Psoas muscle (tissue), 7 donors: ENCODE measurements at regions not wholly inside any gene's neighbourhood (a gene's known extent, or its start where the extent isn't known, plus 50 kb on each side); places are given as distances from the start of the nearest gene placed in this dataset.
"Not testable (repeated sequence)": the region's sequence is repeated elsewhere in the genome, so short reads cannot be mapped to it uniquely, and the experiment has no call there.

Experiments used
- ATAC-seq, 4 donors: fragments of 200-7000 bp; cut with Tn5 transposase; one replicate each; pipeline ENCODE4 v1.9.1; 2020; ENCODE audit warnings: moderate library complexity in 3 of 4, mild to moderate bottlenecking in 2 of 4
- DNase-seq, 2 donors: peaks; one replicate each; pipeline ENCODE4 v3.0.0-alpha.2; 2020
- H3K27ac ChIP-seq: fragments of 200-600 bp; one replicate; pipeline ENCODE4 v1.8.0; 2022
- H3K27me3 ChIP-seq, 3 donors: fragments of 200-600 bp in 1 of 3; one replicate each; pipeline versions ENCODE4 v1.6.1 to v1.8.0; 2013 to 2022; ENCODE audit warnings: low read length in 2 of 3, mild to moderate bottlenecking in 2 of 3, moderate library complexity in 1 of 3; ENCODE audit not compliant: insufficient read depth in 3 of 3
- H3K36me3 ChIP-seq, 2 donors: fragments of 200-600 bp in 1 of 2; one replicate each; pipeline versions ENCODE4 v1.6.1 to v1.8.0; 2013 to 2022; ENCODE audit warnings: low read depth in 1 of 2, mild to moderate bottlenecking in 1 of 2, moderate library complexity in 1 of 2; ENCODE audit not compliant: insufficient read depth in 1 of 2
- H3K4me1 ChIP-seq: fragments of 200-600 bp; one replicate; pipeline ENCODE4 v1.8.0; 2022
- H3K4me3 ChIP-seq: fragments of 200-600 bp; one replicate; pipeline ENCODE4 v1.8.0; 2022; ENCODE audit warnings: mild to moderate bottlenecking
- H3K9me3 ChIP-seq: fragments of 200-600 bp; one replicate; pipeline ENCODE4 v1.8.0; 2022
- WGBS, 3 donors: extraction: QIAGEN DNeasy Blood & Tissue Kit; methylation state at CpG; one replicate each; pipeline versions ENCODE4 v1.1.6 to v1.1.7; 2013; 5-methylcytosine and 5-hydroxymethylcytosine counted together
- intact Hi-C, 2 donors: fragments of 100-400 bp; cut with DNase I; formaldehyde crosslinking; loops; one replicate each; pipeline versions ENCODE4 v1.11.0 to v1.14.2; 2022
- TF ChIP-seq, protein P1 (sequence below): fragments of 200-600 bp; IDR thresholded peaks from one replicate; pipeline ENCODE4 v1.8.0; 2022; ENCODE audit warnings: antibody characterized with exemption
- donor health status: healthy with polysubstance abuse.
- donor health status: DM: no; HTN: no; CAD: no; lungs with moderate emphysema.
- donor health status: Bipolar disorder and iron deficiency.
- donor health status: healthy.
- donor health status: DM: yes; HTN: yes; CAD: no.
- donor health status: DM: no; HTN: no; CAD: no.
- donor health status: DM: yes; HTN: yes; CAD: no.

DNA sequence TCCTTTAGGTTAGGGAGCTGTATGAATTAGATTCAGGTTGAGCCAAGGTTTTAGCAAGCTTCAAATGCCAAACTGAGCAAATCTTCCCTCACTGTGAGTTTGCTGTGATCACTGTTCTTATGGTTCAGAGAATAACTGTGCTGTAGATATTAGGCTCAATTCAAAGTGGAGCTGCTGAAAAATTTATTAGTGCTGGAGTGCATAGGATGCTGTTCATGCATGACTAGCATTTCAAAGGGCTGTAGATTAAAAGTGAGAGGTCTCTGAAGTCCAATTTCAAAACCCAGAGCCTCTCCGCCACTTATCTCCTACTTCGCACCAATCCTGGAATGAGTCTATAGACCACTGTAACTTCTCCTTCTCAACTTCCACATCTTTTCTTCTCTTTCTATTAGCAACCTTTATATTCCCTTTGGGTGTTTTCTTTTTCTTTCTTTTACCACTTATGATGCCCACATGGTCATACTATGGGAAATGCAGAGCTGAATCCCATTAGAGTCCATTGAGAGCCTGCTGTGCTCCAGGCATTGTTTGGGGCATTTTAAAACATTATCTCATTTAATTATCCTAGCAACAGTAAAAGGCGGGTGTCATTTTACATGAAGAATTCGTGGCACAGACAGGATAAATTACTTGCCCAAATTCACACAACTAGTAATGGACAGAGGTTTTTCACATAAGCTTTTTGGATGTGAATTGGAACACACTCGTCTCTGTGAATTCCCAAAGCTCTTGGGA, 77.5 kb upstream of the EEA1 start:
- Histone ChIP-seq H3K4me1 (peaks cover 12% of the 10 kb centered on the region), H3K27me3 (no peaks in the 10 kb centered on the region), H3K9me3 (no peaks in the 10 kb centered on the region), H3K4me3 (no peak overlapping the region), H3K27ac (no peak overlapping the region), H3K36me3 (no peaks in the 10 kb centered on the region)
- TF ChIP-seq, protein P1, sequence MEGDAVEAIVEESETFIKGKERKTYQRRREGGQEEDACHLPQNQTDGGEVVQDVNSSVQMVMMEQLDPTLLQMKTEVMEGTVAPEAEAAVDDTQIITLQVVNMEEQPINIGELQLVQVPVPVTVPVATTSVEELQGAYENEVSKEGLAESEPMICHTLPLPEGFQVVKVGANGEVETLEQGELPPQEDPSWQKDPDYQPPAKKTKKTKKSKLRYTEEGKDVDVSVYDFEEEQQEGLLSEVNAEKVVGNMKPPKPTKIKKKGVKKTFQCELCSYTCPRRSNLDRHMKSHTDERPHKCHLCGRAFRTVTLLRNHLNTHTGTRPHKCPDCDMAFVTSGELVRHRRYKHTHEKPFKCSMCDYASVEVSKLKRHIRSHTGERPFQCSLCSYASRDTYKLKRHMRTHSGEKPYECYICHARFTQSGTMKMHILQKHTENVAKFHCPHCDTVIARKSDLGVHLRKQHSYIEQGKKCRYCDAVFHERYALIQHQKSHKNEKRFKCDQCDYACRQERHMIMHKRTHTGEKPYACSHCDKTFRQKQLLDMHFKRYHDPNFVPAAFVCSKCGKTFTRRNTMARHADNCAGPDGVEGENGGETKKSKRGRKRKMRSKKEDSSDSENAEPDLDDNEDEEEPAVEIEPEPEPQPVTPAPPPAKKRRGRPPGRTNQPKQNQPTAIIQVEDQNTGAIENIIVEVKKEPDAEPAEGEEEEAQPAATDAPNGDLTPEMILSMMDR = no peak
- intact Hi-C loops = no loop called here
- DNase-seq (no peak), ATAC-seq (no peak)
- WGBS, 3 donors = 80 to 85% (median 81%) methylated on average over 5 of the region's 5 CpGs

DNA sequence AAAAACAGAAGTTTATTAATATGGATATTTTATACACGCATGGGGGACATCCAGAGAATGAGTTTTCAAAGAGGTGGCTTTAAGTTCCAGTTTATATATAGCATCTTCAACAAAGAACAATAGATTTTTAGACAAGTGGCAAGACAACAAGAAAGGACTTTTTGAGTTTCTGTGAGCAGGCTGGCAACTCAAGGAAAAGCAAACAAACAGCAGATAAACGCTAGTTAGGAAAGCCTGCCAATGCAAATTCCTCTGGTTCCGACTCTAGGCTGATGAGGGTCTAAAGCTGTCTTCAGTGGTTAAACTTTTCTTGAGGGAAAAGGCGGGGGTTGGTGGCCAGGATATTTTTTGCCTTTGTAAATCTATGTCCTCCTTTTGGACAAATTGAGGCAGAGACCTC, 78.4 kb upstream of the EEA1 start:
- no peaks in the 10 kb centered on the region for H3K9me3 ChIP-seq
- no peak for DNase-seq
- H3K27me3 ChIP-seq = no peaks in the 10 kb centered on the region
- TF ChIP-seq, protein P1 = no peak
- no peak overlapping the region for H3K27ac ChIP-seq
- intact Hi-C loops = no loop called here
- no peaks in the 10 kb centered on the region for H3K36me3 ChIP-seq
- ATAC-seq = no peak
- peaks cover 11% of the 10 kb centered on the region for H3K4me1 ChIP-seq
- 55 to 72% (median 70%) methylated on average over 4 of the region's 4 CpGs for WGBS, 3 donors
- H3K4me3 ChIP-seq = no peak overlapping the region

DNA sequence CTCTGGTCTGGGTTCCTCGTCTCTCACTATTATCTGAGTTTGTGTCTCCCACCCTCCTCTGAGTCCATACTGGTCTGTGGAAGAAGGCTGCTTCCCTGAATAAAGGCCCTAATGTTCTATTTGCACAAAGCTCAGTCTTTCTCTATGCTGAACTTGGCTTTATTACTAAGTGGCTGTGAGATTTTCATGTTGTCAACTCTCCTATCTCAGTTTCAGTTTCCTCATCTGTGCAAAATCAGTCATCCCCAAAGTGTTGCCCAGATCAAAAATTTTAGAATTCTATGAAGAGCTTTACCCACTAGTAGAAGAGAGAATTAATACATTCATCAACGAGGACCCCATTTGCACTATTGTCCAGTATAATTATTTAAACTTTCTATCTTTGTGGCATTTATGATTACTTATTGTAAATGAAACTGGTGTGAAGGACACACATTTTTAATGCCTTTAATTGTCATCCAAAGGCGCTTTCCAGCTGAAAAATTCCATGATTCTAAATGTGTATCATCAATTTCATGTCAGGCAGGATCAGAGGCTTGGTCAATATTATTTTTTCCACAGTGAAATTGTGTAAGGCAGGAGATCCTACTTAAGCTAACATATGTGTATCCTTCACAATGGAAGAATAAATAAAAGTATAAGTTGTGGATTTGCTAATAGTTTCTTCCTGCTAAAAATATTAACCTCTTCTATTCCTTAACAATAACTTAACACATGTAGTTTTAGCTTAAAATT, 79.1 kb upstream of the EEA1 start:
- Histone ChIP-seq H3K36me3 (no peaks in the 10 kb centered on the region), H3K4me1 (peaks cover 4% of the 10 kb centered on the region), H3K27me3 (no peaks in the 10 kb centered on the region), H3K27ac (no peak overlapping the region), H3K4me3 (no peak overlapping the region), H3K9me3 (no peaks in the 10 kb centered on the region)
- intact Hi-C loops = no loop called here
- DNase-seq = no peak
- 79 to 85% (median 84%) methylated on average over 3 of the region's 3 CpGs for WGBS, 3 donors
- TF ChIP-seq, protein P1 = no peak
- ATAC-seq = no peak

DNA sequence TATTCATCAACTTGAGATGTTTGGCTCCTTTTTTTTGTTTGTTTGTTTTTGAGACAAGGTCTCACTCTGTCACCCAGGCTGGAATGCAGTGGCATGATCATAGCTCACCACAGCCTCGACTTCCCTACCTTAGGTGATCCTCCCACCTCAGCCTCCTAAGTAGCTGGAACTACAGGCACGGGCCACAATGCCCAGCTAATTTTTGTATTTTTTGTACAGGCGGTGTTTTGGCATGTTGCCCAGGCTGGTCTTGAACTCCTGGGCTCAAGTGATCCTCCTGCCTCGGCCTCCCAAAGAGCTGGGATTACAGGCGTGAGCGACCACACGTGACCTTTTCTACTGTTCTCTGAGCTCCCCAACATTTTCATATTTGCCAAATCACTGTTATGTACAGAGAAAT, 79.8 kb upstream of the EEA1 start:
- H3K36me3 ChIP-seq, H3K4me1 ChIP-seq, H3K4me3 ChIP-seq, H3K27ac ChIP-seq, DNase-seq, intact Hi-C loops, H3K27me3 ChIP-seq, H3K9me3 ChIP-seq, ATAC-seq: not testable (repeated sequence)
- 77 to 82% (median 80%) methylated on average over 7 of the region's 7 CpGs for WGBS, 3 donors

DNA sequence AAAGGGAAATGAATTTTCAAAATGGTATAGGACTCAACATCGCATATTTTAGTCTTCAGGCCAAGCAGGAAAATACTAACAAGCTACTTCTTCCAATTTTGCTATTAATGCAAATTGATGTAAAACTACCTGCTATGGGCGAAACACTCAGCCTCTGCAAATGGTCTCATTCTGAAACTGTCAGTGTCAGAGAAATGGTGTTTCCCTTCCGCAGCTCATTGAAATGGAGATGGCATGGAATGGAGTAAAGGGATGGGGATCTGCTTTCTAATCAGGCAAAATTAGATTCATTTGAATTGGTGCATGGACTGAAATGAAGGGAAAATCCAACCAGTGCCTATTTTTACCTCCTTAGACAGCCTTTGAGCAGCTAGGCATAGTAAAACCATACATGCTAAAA, 80.4 kb upstream of the EEA1 start:
- H3K27me3 ChIP-seq = no peaks in the 10 kb centered on the region
- intact Hi-C loops = no loop called here
- no peak overlapping the region for H3K4me3 ChIP-seq
- ATAC-seq = no peak
- 95 to 97% (median 96%) methylated on average over 3 of the region's 3 CpGs for WGBS, 3 donors
- no peak overlapping the region for H3K27ac ChIP-seq
- TF ChIP-seq, protein P1 = no peak
- no peak for DNase-seq
- no peaks in the 10 kb centered on the region for H3K36me3 ChIP-seq
- H3K4me1 ChIP-seq = no peaks in the 10 kb centered on the region
- no peaks in the 10 kb centered on the region for H3K9me3 ChIP-seq
